ENCODE measurements at regions not wholly inside any gene's neighbourhood (a gene's known extent, or its start where the extent isn't known, plus 50 kb on each side); places are given as distances from the start of the nearest gene placed in this dataset.

DNA sequence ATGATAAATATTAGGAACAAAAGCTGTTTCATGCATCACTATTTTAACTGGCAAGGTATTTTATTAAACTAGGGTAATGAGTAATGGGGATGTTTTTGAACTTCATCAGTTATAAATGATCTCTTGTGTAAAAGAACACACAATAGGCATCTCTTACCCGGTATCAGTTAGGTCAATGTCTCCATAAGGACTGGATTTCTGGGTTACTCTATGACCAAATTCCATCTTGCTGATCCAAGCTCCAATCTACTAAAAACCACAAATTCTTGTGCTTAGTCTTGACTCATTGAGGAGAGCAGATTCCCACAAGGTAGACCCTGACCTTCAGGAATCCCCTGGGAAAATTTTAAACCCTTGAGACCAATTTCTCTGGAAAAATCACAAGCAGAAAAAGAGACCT is 1167.7 kb downstream of the XPNPEP1 start:
- H3K36me3 ChIP-seq, result no peaks in the 10 kb centered on the region
- H3K27me3 ChIP-seq, result no peaks in the 10 kb centered on the region
- WGBS, 4 donors, result 76 to 91% (median 86%) methylated on average over 1 of the region's 1 CpG
- H3K27ac ChIP-seq, result no peak overlapping the region
- no peak for TF ChIP-seq POLR2A (IDR thresholded peaks at IDR 0.05)
- TF ChIP-seq, protein P1, sequence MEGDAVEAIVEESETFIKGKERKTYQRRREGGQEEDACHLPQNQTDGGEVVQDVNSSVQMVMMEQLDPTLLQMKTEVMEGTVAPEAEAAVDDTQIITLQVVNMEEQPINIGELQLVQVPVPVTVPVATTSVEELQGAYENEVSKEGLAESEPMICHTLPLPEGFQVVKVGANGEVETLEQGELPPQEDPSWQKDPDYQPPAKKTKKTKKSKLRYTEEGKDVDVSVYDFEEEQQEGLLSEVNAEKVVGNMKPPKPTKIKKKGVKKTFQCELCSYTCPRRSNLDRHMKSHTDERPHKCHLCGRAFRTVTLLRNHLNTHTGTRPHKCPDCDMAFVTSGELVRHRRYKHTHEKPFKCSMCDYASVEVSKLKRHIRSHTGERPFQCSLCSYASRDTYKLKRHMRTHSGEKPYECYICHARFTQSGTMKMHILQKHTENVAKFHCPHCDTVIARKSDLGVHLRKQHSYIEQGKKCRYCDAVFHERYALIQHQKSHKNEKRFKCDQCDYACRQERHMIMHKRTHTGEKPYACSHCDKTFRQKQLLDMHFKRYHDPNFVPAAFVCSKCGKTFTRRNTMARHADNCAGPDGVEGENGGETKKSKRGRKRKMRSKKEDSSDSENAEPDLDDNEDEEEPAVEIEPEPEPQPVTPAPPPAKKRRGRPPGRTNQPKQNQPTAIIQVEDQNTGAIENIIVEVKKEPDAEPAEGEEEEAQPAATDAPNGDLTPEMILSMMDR (IDR thresholded peaks at IDR 0.05), result no peak
- intact Hi-C loops (cut with DNase I), result no loop called here
- no peak overlapping the region for H3K4me3 ChIP-seq
- no peaks in the 10 kb centered on the region for H3K4me1 ChIP-seq
- DNase-seq (no peak), ATAC-seq (no peak)
- no peaks in the 10 kb centered on the region for H3K9me3 ChIP-seq

DNA sequence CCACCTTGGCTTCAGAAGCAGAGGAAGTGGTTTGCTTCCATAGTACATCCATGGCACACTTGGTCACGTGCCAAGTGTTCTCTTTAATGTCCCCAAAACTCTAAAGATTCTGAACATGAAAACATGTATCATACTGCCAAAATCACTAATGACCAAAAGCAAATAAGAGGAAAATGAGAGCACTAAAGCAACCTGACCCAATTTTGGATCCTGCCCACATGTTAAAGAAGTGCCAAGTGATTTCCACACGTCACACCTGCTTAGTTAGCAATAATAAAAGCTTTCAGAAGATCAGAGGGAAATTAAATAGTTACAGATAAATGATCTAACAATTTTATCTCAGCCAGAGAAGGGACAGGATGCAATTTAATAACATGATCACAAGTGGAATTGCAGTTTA is 1170.0 kb downstream of the XPNPEP1 start:
- H3K36me3 ChIP-seq, result no peaks in the 10 kb centered on the region
- H3K27me3 ChIP-seq, result no peaks in the 10 kb centered on the region
- H3K27ac ChIP-seq, result no peak overlapping the region
- WGBS, 4 donors, result 34 to 43% (median 39%) methylated on average over 2 of the region's 2 CpGs
- no peak overlapping the region for H3K4me3 ChIP-seq
- H3K9me3 ChIP-seq, result no peaks in the 10 kb centered on the region
- intact Hi-C loops (cut with DNase I), result no loop called here
- no peak for DNase-seq
- ATAC-seq, result no peak
- H3K4me1 ChIP-seq, result no peaks in the 10 kb centered on the region
- TF ChIP-seq POLR2A (IDR thresholded peaks at IDR 0.05), result no peak
- TF ChIP-seq, protein P1 (IDR thresholded peaks at IDR 0.05), result no peak

DNA sequence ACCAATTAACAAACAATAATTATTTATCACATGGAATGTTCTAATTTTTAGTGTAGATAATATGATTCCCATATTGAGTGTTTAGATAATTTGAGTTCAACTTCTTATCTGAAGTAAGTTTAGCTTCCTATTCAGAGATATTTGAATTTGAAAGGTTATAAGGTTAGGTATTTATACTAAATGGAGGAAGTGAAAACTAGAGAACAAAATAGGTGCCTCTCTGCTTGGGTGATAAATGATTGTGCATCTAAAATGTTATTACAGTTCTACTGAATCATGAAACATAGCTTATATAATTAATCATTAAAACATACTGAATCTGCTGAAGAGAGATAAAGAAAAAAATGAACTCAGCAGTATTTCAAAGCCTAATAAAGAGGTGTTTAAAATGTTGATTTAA is 1174.3 kb downstream of the XPNPEP1 start:
- intact Hi-C loops (cut with DNase I), result no loop called here
- DNase-seq, result no peak

DNA sequence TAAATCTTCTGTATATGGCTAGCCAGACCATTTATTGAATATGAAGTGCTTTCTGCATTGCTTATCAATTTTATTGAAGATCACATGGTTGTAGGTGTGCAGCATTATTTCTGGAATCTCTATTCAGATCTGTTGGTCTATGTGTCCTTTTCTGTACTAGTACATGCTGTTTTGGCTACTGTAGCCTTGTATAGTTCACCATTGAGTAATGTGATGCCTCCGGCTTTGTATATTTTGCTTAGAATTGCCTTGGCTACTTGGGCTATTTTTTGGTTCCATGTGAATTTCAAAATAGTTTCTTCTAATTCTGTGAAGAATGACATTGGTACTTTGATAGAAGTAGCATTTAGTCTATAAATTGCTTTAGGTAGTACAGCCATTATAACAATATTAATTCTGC is 1187.2 kb downstream of the XPNPEP1 start:
- H3K27me3 ChIP-seq, result no peaks in the 10 kb centered on the region
- no peaks in the 10 kb centered on the region for H3K36me3 ChIP-seq
- intact Hi-C loops (cut with DNase I), result no loop called here
- WGBS, 4 donors, result 91 to 97% (median 95%) methylated on average over 1 of the region's 1 CpG
- no peak for DNase-seq
- no peak overlapping the region for H3K4me3 ChIP-seq
- no peak overlapping the region for H3K27ac ChIP-seq
- no peak for ATAC-seq
- H3K4me1 ChIP-seq, result no peaks in the 10 kb centered on the region
- H3K9me3 ChIP-seq, result peaks cover 0 to 7% (median 0%) of the 10 kb centered on the region in 12 donors
- no peak for TF ChIP-seq POLR2A (IDR thresholded peaks at IDR 0.05)
- TF ChIP-seq, protein P1 (IDR thresholded peaks at IDR 0.05), result no peak

More for the DNA sequence above, 1174.3 kb downstream of the XPNPEP1 start:
- TF ChIP-seq, protein P1 (IDR thresholded peaks at IDR 0.05), result no peak
- no peak for TF ChIP-seq POLR2A (IDR thresholded peaks at IDR 0.05)
- Histone ChIP-seq H3K36me3 (no peaks in the 10 kb centered on the region), H3K4me1 (no peaks in the 10 kb centered on the region), H3K27me3 (no peaks in the 10 kb centered on the region), H3K9me3 (no peaks in the 10 kb centered on the region), H3K4me3 (no peak overlapping the region), H3K27ac (no peak overlapping the region)
- ATAC-seq, result no peak

Data from heart left ventricle (tissue), 16 donors.